ENCODE measurements at regions not wholly inside any gene's neighbourhood (a gene's known extent, or its start where the extent isn't known, plus 50 kb on each side); places are given as distances from the start of the nearest gene placed in this dataset.
A peak's percentile ranks its signal among the peaks of the same experiment; 100 is the strongest.

DNA sequence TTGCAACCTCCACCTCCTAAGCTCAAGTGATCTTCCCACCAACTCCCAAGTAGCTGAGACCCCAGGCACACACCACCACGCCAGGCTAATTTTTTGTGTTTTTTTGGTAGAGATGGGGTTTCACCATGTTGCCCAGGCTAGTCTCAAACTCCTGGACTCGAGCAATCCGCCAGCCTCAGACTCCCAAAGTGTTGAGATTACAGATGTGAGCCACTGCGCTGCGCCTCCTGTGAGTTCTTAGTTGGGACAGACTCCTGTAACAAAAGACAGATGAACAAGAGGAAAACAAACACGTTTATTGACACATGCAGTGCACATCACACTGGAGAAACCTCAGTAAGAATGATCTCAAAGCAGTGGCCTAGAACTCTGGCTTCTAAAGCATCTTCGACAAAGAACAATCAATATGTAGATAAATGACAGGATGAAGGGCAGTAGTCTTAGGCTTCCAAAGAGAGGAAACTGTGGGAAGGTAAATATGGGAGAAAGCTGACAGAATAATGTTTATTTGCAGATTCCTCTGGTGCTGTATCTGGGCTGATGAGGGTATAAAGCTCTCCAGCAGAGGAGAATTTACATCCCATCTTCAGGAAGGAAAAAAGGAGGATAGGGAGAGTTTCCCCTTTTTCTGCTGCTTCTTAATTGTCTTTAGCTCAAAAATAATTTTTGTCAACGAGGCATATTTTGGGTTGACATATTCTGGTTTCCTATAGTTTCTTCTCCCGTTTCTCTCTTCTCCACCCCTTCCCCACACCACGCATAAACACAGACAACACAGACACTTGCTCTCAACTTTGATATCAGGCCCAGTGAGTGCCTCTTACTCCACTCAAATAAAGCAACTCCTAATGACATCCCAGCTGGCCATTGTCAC, 84.7 kb upstream of the TNFAIP3 start:
- DNase-seq (peak; percentile 33 to 63 (median 48)), ATAC-seq (ENCODE audit: insufficient read depth, low FRiP score) (no peak)
- no peak for TF ChIP-seq CTCF (IDR thresholded peaks at IDR 0.05; ENCODE audit: control extremely low read depth, extremely low read depth)
- H3K4me1 ChIP-seq (ENCODE audit: control insufficient read depth in 5 of 5, insufficient read depth in 5 of 5, low read length in 5 of 5) = peaks cover 0 to 32% (median 3%) of the 10 kb centered on the region in 5 donors
- 90 to 95% methylated on average over 10 of the region's 10 CpGs for WGBS, 2 donors
- no peaks in the 10 kb centered on the region for H3K27me3 ChIP-seq (ENCODE audit: control insufficient read depth in 3 of 3, insufficient read depth in 3 of 3, low read length in 2 of 3)
- no peak overlapping the region for H3K9ac ChIP-seq (ENCODE audit: insufficient read depth in 1 of 2, low read length in 2 of 2)
- no peaks in the 10 kb centered on the region for H3K36me3 ChIP-seq (ENCODE audit: control insufficient read depth in 4 of 4, insufficient read depth in 4 of 4, low read length in 4 of 4)
- H3K27ac ChIP-seq (ENCODE audit: low read depth in 1 of 2, low read length in 1 of 2) = no peak overlapping the region
- no peaks in the 10 kb centered on the region for H3K9me3 ChIP-seq (ENCODE audit: control insufficient read depth in 4 of 4, insufficient read depth in 3 of 4, low read length in 3 of 4)
- H3K4me3 ChIP-seq = no peak overlapping the region

DNA sequence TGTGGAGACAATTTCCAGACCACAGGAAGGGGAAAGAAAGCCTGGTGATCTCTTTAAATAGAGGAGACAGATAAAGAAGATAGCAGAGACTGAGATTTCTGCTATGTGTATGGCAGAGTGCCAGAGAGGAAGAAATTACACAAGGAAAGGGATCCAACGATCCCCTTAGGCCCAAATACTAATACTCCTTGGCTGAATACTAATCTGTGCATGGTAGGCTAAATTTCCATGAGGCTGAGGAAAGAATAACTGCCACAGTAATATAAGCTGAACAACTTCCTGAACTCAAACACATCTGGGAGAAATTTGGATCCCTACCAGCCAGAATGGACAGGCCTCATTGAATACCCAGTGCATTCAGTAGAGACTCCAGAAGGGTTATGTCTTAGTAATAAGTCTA, 83.3 kb upstream of the TNFAIP3 start:
- no peak overlapping the region for H3K27ac ChIP-seq (ENCODE audit: low read depth in 1 of 2, low read length in 1 of 2)
- no peaks in the 10 kb centered on the region for H3K9me3 ChIP-seq (ENCODE audit: control insufficient read depth in 4 of 4, insufficient read depth in 3 of 4, low read length in 3 of 4)
- peaks cover 0 to 26% (median 0%) of the 10 kb centered on the region in 5 donors for H3K4me1 ChIP-seq (ENCODE audit: control insufficient read depth in 5 of 5, insufficient read depth in 5 of 5, low read length in 5 of 5)
- no peaks in the 10 kb centered on the region for H3K36me3 ChIP-seq (ENCODE audit: control insufficient read depth in 4 of 4, insufficient read depth in 4 of 4, low read length in 4 of 4)
- H3K4me3 ChIP-seq = no peak overlapping the region
- H3K27me3 ChIP-seq (ENCODE audit: control insufficient read depth in 3 of 3, insufficient read depth in 3 of 3, low read length in 2 of 3) = no peaks in the 10 kb centered on the region
- no peak for TF ChIP-seq CTCF (IDR thresholded peaks at IDR 0.05; ENCODE audit: control extremely low read depth, extremely low read depth)
- WGBS, 2 donors = 4 to 26% methylated on average over 1 of the region's 1 CpG
- ATAC-seq (ENCODE audit: insufficient read depth, low FRiP score) (no peak), DNase-seq (peak in 2 of 3 donors; percentile 36 to 37)
- H3K9ac ChIP-seq (ENCODE audit: insufficient read depth in 1 of 2, low read length in 2 of 2) = no peak overlapping the region

DNA sequence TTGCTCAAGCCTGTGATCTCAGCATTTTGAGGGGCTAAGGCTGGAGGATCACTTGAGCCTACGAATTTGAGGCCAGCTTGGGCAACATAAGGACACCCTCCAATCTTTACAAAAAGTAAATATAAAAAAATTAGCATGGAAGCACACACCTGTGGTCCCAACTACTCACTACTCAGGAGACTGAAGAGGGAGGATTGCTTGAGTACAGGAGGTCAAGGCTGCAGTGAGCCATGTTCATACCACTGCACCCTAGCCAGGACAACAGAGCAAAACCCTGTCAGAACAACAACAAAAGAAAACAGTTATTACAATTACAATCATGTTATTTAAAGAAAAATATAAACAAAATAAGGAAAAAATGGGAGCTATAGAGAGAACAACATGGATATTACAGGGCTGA, 82.5 kb upstream of the TNFAIP3 start:
- no peak for DNase-seq
- Histone ChIP-seq H3K9me3 (ENCODE audit: control insufficient read depth in 4 of 4, insufficient read depth in 3 of 4, low read length in 3 of 4) (no peaks in the 10 kb centered on the region), H3K4me1 (ENCODE audit: control insufficient read depth in 5 of 5, insufficient read depth in 5 of 5, low read length in 5 of 5) (peaks cover 0 to 23% (median 0%) of the 10 kb centered on the region in 5 donors), H3K36me3 (ENCODE audit: control insufficient read depth in 4 of 4, insufficient read depth in 4 of 4, low read length in 4 of 4) (no peaks in the 10 kb centered on the region), H3K27me3 (ENCODE audit: control insufficient read depth in 3 of 3, insufficient read depth in 3 of 3, low read length in 2 of 3) (no peaks in the 10 kb centered on the region), H3K27ac (ENCODE audit: low read depth in 1 of 2, low read length in 1 of 2) (no peak overlapping the region), H3K4me3 (no peak overlapping the region), H3K9ac (ENCODE audit: insufficient read depth in 1 of 2, low read length in 2 of 2) (no peak overlapping the region)
- no peak for TF ChIP-seq CTCF (IDR thresholded peaks at IDR 0.05; ENCODE audit: control extremely low read depth, extremely low read depth)
- no peak for ATAC-seq (ENCODE audit: insufficient read depth, low FRiP score)
- 40 to 43% methylated on average over 1 of the region's 1 CpG for WGBS, 2 donors
